Neuronal stem cell (in vitro differentiated cells): ENCODE measurements at regions not wholly inside any gene's neighbourhood (a gene's known extent, or its start where the extent isn't known, plus 50 kb on each side); places are given as distances from the start of the nearest gene placed in this dataset.

ENCODE experiments used
- DNase-seq: peaks from one replicate; pipeline ENCODE4 v3.0.0-alpha.2; 2013; ENCODE audit warnings: low spot score
- H2AFZ ChIP-seq: one replicate; pipeline ENCODE4 v1.6.1; 2013; ENCODE audit warnings: mild to moderate bottlenecking, low read length, inconsistent platforms
- H2AK5ac ChIP-seq: 2 replicates; pipeline ENCODE4 v1.6.1; 2013; ENCODE audit warnings: low read depth, mild to moderate bottlenecking, inconsistent platforms, low read length, moderate library complexity, mixed read lengths
- H2BK120ac ChIP-seq: 2 replicates; pipeline ENCODE4 v1.6.1; 2013; ENCODE audit warnings: low read depth, mild to moderate bottlenecking, inconsistent platforms, low read length, moderate library complexity, mixed read lengths
- H2BK12ac ChIP-seq: one replicate; pipeline ENCODE4 v1.6.1; 2013; ENCODE audit warnings: low read length, inconsistent platforms
- H2BK15ac ChIP-seq: 2 replicates; pipeline ENCODE4 v1.6.1; 2013; ENCODE audit warnings: mild to moderate bottlenecking, low read length, inconsistent platforms, mixed read lengths
- H2BK5ac ChIP-seq: one replicate; pipeline ENCODE4 v1.6.1; 2013; ENCODE audit warnings: inconsistent platforms, mild to moderate bottlenecking, low read length, moderate library complexity
- H3K14ac ChIP-seq: one replicate; pipeline ENCODE4 v1.6.1; 2013; ENCODE audit warnings: low read length, inconsistent platforms
- H3K18ac ChIP-seq: 2 replicates; pipeline ENCODE4 v1.6.1; 2013; ENCODE audit warnings: low read length, inconsistent platforms
- H3K23ac ChIP-seq: 2 replicates; pipeline ENCODE4 v1.6.1; 2013; ENCODE audit warnings: low read depth, mild to moderate bottlenecking, mixed read lengths, low read length, inconsistent platforms; ENCODE audit not compliant: poor library complexity
- H3K27ac ChIP-seq: replicated peaks from 3 replicates; pipeline ENCODE4 v1.5.1; 2013; ENCODE audit warnings: low read length, inconsistent platforms
- H3K27me3 ChIP-seq, 3 experiments: 2 replicates each; pipeline ENCODE4 v1.6.1; 2013; ENCODE audit warnings: low read length in 3 of 3, mild to moderate bottlenecking in 2 of 3, inconsistent platforms in 1 of 3, low read depth in 1 of 3, mixed read lengths in 1 of 3, moderate library complexity in 1 of 3; ENCODE audit not compliant: control insufficient read depth in 3 of 3, insufficient read depth in 3 of 3
- H3K36me3 ChIP-seq, 2 donors: replicated peaks in 1 of 2; 2 replicates each; pipeline ENCODE4 v1.6.1; 2013; ENCODE audit warnings: low read length in 2 of 2; ENCODE audit not compliant: control insufficient read depth in 2 of 2, insufficient read depth in 2 of 2
- H3K4ac ChIP-seq: 2 replicates; pipeline ENCODE4 v1.6.1; 2013; ENCODE audit warnings: inconsistent platforms, mild to moderate bottlenecking, low read length, moderate library complexity
- H3K4me1 ChIP-seq, 2 donors: 1 replicate in 1 of 2; 2 replicates in 1 of 2; pipeline ENCODE4 v1.6.1; 2013; ENCODE audit warnings: low read length in 2 of 2, low read depth in 1 of 2; ENCODE audit not compliant: control insufficient read depth in 2 of 2, insufficient read depth in 1 of 2
- H3K4me2 ChIP-seq: one replicate; pipeline ENCODE4 v1.6.1; 2013; ENCODE audit warnings: mild to moderate bottlenecking, low read length, inconsistent platforms; ENCODE audit not compliant: insufficient read depth, poor library complexity, severe bottlenecking
- H3K4me3 ChIP-seq, 2 donors: 2 replicates each; pipeline ENCODE4 v1.5.1; 2013; ENCODE audit warnings: low read length in 2 of 2, mild to moderate bottlenecking in 2 of 2, inconsistent platforms in 1 of 2, moderate library complexity in 1 of 2
- H3K79me1 ChIP-seq: one replicate; pipeline ENCODE4 v1.6.1; 2013; ENCODE audit warnings: low read depth, mild to moderate bottlenecking, inconsistent platforms, low read length, moderate library complexity
- H3K9ac ChIP-seq: one replicate; pipeline ENCODE4 v1.6.1; 2013; ENCODE audit warnings: mild to moderate bottlenecking, low read depth, low read length, inconsistent platforms; ENCODE audit not compliant: poor library complexity
- H3K9me3 ChIP-seq, 2 donors: replicated peaks in 1 of 2; 2 replicates each; pipeline versions ENCODE3 to v1.6.1; 2013; ENCODE audit warnings: low read length in 2 of 2, mild to moderate bottlenecking in 2 of 2, inconsistent platforms in 1 of 2, low read depth in 1 of 2, mixed read lengths in 1 of 2, moderate library complexity in 1 of 2; ENCODE audit not compliant: control insufficient read depth in 2 of 2, insufficient read depth in 1 of 2
- H4K8ac ChIP-seq: one replicate; pipeline ENCODE4 v1.6.1; 2013; ENCODE audit warnings: low read depth, mild to moderate bottlenecking, inconsistent platforms, low read length, moderate library complexity
- H4K91ac ChIP-seq: one replicate; pipeline ENCODE4 v1.6.1; 2013; ENCODE audit warnings: low read length, low read depth, mild to moderate bottlenecking, inconsistent platforms; ENCODE audit not compliant: poor library complexity
- whole genome bisulfite sequencing, 2 donors: extraction: QIAGEN DNeasy Blood & Tissue Kit; methylation state at CpG; one replicate each; pipeline ENCODE4 v1.1.7; 2013; ENCODE audit warnings: missing lambda C conversion rate in 2 of 2, mixed read lengths in 1 of 2; ENCODE audit not compliant: insufficient read length in 2 of 2, insufficient replicate concordance in 1 of 2; ENCODE audit errors: extremely low coverage in 2 of 2; 5-methylcytosine and 5-hydroxymethylcytosine counted together

DNA sequence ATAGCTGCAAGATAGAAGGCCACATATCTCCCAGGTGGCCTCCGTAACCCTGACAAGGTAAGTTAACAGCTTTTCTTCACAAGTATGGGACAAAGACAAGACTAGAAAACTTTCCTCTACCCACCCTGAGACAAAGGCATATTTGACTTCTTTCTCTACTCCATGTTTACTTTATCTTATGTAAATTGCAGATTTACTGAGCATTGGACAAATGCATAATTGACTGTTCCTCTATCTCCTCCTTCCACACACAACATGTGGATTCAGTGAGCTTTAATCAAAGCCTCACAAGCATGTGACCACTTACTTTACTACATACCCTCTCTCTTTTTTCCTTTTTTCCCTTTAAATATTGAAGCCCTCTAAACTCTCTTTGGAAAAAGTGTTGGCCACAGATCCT is 289.1 kb upstream of the TMTC1 start:
- H2BK120ac ChIP-seq: no peak overlapping the region
- peaks cover 1% of the 10 kb centered on the region in 2 donors for H3K9me3 ChIP-seq
- no peak overlapping the region for H2BK12ac ChIP-seq
- no peak overlapping the region for H2AK5ac ChIP-seq
- no peak overlapping the region for H3K4ac ChIP-seq
- H3K4me1 ChIP-seq: no peaks in the 10 kb centered on the region
- H2BK15ac ChIP-seq: no peak overlapping the region
- H2BK5ac ChIP-seq: no peak overlapping the region
- H3K27ac ChIP-seq: no peak overlapping the region
- no peak overlapping the region for H3K4me2 ChIP-seq
- no peak overlapping the region for H3K23ac ChIP-seq
- no peaks in the 10 kb centered on the region for H3K27me3 ChIP-seq
- H3K9ac ChIP-seq: no peak overlapping the region
- no peak for DNase-seq
- no peak overlapping the region for H3K4me3 ChIP-seq
- no peaks in the 10 kb centered on the region for H3K79me1 ChIP-seq
- H3K14ac ChIP-seq: no peak overlapping the region
- H3K36me3 ChIP-seq: no peaks in the 10 kb centered on the region
- no peak overlapping the region for H3K18ac ChIP-seq
- WGBS, 2 donors: no CpG with 5 or more reads among the region's 1 CpG
- H4K8ac ChIP-seq: no peak overlapping the region
- no peak overlapping the region for H2AFZ ChIP-seq
- H4K91ac ChIP-seq: no peak overlapping the region

DNA sequence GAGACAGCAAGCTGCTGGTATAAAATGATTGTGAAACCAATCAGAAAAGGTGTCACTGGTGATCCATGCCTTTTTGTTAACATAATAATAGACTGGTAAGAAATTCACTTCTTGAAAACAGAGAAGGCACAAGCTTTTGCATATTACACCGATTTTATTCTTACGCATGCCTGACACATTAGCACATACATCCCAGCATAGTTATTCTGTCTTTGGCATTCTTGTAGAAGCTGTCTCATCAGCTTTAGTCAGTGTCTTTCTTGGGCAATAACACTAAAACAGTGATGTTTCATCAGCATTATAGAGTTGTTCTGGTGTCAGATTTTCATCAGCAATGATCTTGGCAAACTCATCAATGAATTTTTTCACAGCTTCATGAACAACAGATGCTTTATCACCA is 283.4 kb upstream of the TMTC1 start:
- no peak overlapping the region for H4K8ac ChIP-seq
- H2AFZ ChIP-seq: no peak overlapping the region
- no peak overlapping the region for H3K23ac ChIP-seq
- H2BK5ac ChIP-seq: no peak overlapping the region
- H3K79me1 ChIP-seq: no peaks in the 10 kb centered on the region
- no peak overlapping the region for H2BK120ac ChIP-seq
- H3K4me2 ChIP-seq: no peak overlapping the region
- H3K9me3 ChIP-seq: peaks cover 2 to 7% of the 10 kb centered on the region in 2 donors
- no peaks in the 10 kb centered on the region for H3K4me1 ChIP-seq
- H3K36me3 ChIP-seq: no peaks in the 10 kb centered on the region
- H3K4ac ChIP-seq: no peak overlapping the region
- H3K27ac ChIP-seq: no peak overlapping the region
- no peak overlapping the region for H3K18ac ChIP-seq
- H2AK5ac ChIP-seq: no peak overlapping the region
- no peak overlapping the region for H2BK15ac ChIP-seq
- H4K91ac ChIP-seq: no peak overlapping the region
- no peaks in the 10 kb centered on the region for H3K27me3 ChIP-seq
- H3K14ac ChIP-seq: no peak overlapping the region
- H2BK12ac ChIP-seq: no peak overlapping the region
- H3K4me3 ChIP-seq: no peak overlapping the region
- no CpG with 5 or more reads among the region's 2 CpGs for WGBS, 2 donors
- no peak overlapping the region for H3K9ac ChIP-seq
- DNase-seq: no peak

DNA sequence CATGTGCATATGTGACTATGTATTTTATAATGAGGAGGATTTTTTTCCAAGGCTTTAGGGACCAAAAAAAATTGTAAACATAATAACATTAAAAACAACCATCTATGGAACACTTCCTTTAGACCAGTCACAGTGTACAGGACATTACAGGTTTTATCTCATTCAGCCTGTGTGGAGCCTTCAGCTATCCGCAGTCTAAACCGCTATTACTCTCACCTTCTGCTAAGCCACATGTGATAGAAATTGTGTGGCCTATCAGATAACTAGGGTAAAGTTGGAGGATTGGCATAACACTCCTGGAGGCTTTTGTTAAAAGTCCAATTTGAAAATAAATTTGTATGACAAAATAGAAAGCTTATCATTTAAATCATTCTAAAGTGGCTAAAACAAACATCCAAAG is 281.2 kb upstream of the TMTC1 start:
- Histone ChIP-seq H3K18ac (no peak overlapping the region), H3K23ac (no peak overlapping the region), H2BK120ac (no peak overlapping the region), H3K4me1 (no peaks in the 10 kb centered on the region), H2BK15ac (no peak overlapping the region), H4K8ac (no peak overlapping the region), H3K14ac (no peak overlapping the region), H3K9me3 (peaks cover 2 to 7% of the 10 kb centered on the region in 2 donors), H3K4me3 (no peak overlapping the region), H2BK5ac (no peak overlapping the region), H4K91ac (no peak overlapping the region), H3K79me1 (no peaks in the 10 kb centered on the region), H3K27me3 (no peaks in the 10 kb centered on the region), H3K36me3 (no peaks in the 10 kb centered on the region), H3K27ac (no peak overlapping the region), H3K9ac (no peak overlapping the region), H2AK5ac (no peak overlapping the region), H2BK12ac (no peak overlapping the region), H3K4ac (no peak overlapping the region), H2AFZ (no peak overlapping the region), H3K4me2 (no peak overlapping the region)
- no peak for DNase-seq
- no CpG with 5 or more reads among the region's 2 CpGs for WGBS, 2 donors

DNA sequence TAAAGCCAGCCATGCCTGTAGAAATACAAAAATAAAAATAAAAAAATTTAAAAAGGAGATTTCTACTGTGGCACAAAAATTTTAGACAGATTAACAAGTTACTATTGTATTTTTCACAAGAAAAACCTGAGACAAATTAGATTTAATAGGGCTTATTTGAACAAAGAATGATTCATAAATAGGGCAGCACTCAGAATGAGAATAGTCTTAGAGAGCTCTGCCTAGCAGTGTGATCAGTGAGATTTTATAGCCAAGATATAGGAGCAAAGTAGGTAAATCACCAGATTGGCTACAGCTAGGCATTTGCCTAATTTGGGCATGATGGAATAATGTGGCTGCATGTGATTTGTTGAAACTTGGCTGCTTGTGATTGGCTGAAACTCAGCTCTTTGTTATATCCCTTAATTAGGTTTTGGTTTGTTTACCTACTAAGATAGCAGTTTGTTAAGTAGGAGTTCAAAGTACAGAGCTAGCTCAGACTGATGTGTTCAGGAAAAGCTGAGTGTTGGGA is 279.7 kb upstream of the TMTC1 start:
- Histone ChIP-seq H3K4me1 (no peaks in the 10 kb centered on the region), H3K4me2 (no peak overlapping the region), H3K4ac (no peak overlapping the region), H2AFZ (no peak overlapping the region), H3K18ac (no peak overlapping the region), H3K14ac (no peak overlapping the region), H3K23ac (no peak overlapping the region), H2BK15ac (no peak overlapping the region), H3K27me3 (no peaks in the 10 kb centered on the region), H2BK5ac (no peak overlapping the region), H2BK12ac (no peak overlapping the region), H3K9ac (no peak overlapping the region), H3K9me3 (peaks cover 2 to 7% of the 10 kb centered on the region in 2 donors), H3K27ac (no peak overlapping the region), H4K91ac (no peak overlapping the region), H4K8ac (no peak overlapping the region), H3K79me1 (no peaks in the 10 kb centered on the region), H2BK120ac (no peak overlapping the region), H3K36me3 (no peaks in the 10 kb centered on the region), H3K4me3 (no peak overlapping the region), H2AK5ac (no peak overlapping the region)
- no peak for DNase-seq
